ENCODE measurements at regions not wholly inside any gene's neighbourhood (a gene's known extent, or its start where the extent isn't known, plus 50 kb on each side); places are given as distances from the start of the nearest gene placed in this dataset.
"Not testable (repeated sequence)": the region's sequence is repeated elsewhere in the genome, so short reads cannot be mapped to it uniquely, and the experiment has no call there.

DNA sequence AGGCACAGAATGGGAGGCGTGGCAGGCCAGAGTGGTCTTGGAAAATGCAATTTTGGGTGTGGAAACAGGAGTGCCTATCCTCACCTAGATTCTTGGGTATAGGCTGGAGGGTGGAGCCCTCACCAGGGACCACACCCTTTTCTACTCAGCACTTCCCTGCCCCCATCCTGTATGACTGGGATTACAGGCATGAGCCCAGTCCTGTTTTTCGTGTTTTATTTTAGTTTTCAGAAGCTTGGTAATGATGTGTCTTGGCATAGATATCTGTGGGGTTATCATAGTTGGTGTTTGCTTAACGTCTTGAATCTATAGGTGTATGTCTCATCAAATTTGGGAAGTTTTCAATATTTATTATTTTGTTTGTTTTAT lies 248.7 kb upstream of the CBLB start:
- no peak for DNase-seq (ENCODE audit: low read depth in 3 of 3)

DNA sequence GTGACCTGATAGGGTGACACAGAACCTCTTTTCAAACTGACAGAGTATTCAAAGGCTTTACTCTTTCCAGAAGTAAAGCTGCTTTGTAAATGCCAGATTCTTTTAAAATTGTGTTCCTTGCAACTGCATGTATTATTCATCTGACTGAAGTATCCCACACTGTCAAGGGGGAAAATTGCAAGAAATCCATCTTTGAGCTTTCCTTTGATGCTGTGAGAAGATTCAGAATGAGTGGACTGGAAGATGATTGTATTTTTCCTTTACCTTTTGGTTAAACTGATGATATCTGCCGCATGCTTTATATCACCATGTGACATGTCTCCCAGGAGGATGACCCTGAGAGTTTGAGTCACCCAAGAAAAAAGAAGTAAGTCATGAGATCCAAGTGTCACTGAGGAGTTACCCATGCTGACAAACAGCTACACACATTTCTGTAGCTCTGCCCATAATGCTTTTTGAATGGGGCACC lies 250.8 kb upstream of the CBLB start:
- peak in 2 of 3 donors; percentile 2 to 8 for DNase-seq (ENCODE audit: low read depth in 3 of 3)

DNA sequence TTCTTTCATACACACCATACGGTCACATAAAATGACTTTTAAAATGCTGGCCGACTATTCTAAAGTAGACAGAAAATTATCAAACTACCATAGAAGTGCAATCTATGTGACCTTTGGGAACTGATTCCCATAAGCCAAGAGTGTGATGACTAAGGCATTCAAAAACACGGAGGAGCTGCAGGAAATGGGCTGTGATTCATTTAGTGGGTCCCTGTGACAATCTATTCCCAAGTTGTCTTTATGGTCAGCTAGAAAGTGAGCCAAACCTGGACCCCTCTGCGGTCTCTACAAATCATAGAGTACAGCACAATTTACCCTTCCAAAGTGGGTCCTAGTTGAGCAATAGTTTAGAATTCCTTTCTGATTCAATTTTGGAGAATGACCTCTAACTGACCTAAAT lies 251.5 kb upstream of the CBLB start:
- no peak for DNase-seq (ENCODE audit: low read depth in 3 of 3)

DNA sequence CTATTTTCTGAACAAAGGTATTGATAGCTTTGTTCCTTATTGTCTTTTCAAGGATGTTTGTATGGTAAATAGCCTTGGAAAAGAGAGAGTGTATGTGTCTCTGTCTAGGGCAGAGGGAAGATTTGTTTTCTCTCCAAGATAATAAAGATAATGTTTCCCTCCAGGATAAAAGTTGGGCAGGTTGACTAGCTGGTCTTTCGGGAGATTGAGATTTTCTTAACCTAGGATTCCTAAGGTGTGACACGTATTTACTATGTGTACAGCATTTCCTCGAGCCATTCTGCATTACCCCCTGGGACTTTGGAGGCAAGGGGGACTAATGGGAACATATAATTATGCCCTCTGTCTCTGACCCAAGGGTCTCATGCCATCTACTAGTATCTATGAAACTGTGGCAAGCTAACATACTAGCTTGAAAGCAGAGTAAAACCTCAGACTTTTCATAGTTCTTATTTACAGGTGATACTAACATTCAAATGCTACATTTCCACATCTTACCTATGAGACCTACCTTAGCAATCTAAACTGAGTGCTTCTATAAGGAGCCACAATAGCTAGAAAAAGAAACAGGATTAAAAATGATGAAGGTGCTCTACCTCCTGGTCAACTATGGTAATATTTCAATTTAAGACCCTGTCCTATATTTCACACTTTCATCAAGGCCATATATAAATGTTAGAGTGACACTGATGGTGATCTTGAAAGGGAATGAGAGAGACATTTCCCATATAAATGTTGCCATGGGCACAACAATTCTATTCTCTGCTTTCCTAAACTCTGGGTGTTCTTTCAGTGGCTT lies 252.9 kb upstream of the CBLB start:
- DNase-seq (ENCODE audit: low read depth in 3 of 3), result no peak

DNA sequence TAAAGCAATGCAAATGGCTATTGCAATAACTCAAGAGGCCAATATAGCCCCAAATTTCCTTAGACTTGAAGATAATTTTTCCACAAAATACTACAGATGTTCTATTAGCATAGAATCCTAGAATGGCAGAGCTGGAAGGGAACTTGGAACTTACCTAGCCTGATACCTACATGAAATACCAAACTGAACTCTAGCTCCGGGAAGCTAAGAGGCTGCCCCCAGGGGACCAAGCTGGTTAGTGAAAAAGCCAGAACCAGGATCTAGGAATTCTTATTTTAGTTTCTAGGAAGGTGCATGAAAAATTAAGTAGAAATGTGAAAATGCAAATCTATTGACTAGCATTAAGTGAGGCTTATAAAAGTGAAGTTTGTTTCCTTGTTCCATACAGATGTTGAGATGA lies 256.0 kb upstream of the CBLB start:
- no peak for DNase-seq (ENCODE audit: low read depth in 3 of 3)

DNA sequence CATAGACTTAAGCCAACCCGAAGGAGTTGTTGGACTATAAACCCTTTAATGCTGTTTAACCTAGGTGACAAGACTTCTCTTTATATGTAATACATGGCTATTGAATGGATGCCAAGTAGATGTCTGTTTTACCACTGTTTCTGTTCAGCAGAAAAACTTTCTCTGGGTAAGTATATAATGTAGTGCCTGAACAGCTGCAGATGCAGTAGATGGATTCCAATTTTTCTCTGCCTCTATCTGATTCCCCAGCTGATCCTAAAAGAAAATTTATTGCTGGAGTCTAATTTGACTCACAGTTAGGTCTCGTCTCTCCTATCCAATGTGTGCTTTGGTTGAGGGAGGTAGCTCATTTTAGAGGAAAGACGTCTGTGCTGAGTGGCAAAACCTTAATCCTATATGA lies 256.5 kb upstream of the CBLB start:
- DNase-seq (ENCODE audit: low read depth in 3 of 3), result no peak

DNA sequence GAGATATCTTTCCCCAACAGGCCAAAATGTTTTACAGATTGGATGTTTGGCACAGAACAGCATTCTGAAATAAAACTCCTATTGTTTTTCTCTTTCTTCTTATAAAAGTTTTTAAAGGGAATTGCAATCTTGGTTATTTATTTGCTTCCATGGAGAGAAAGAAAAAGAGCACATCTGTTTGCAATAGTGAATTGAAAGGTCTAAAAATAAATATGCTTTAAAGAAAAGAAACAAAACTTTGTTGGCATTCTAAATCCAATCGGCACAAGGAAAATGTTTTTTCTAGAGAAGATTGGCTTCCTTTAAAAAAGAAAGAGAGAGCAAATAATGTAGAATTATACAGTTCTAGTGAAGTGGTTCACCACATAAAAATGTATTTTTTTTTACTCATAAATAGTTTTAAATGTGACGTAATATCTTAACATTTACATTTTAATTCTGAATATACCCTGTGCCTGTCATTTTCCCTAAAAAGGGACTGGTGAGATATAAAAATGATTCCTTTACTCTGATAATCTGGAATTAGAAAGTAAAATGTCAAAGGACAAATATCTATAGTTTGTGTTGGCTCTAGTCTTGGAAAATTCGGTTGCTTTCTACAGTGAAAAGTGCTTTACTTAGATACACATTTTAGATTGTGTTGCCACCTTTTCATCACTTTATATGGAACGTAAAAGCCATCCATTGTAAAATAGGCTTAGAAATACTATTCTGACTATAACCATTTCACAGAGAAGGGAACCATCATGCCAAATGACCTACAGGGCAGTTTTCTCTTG lies 257.4 kb upstream of the CBLB start:
- DNase-seq (ENCODE audit: low read depth in 3 of 3), result no peak

DNA sequence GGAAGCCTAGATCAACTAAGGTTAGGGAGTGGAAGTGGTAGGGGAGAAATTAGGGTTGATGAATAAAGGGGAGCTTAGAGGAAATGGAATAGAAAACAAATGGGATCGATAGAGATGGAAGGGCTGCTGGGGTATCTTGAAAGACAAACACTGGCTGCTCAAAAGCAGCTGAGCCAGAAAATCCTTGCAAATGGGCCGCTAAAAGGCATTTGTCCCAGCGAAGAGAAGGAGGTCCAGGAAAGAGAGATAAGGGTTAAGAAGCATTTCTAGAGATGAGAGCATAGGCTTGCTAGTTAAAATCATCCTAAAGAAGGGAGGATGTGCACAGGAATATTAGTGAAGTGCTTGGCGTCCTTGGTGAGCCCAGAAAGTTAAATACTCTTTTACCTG lies 258.0 kb upstream of the CBLB start:
- DNase-seq (ENCODE audit: low read depth in 3 of 3), result no peak

DNA sequence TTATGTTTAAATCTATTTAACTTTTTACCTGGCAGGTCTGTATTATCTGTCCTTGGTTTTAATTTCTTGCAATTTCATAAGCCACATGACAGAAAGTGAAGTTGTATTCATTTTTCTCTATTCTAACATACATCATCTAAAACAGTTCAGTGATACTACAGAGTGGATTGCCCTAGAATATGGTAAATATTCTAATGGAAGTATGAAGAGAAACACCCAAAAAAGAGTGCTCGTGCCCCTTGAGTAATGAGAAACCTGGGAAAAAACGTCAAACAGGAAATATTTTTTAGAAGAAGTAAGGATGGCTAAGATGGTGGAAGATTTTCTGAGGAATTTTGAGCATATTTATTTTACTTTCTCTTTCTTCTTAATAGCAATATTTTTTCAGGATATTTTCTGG lies 261.1 kb upstream of the CBLB start:
- DNase-seq (ENCODE audit: low read depth in 3 of 3), result no peak

DNA sequence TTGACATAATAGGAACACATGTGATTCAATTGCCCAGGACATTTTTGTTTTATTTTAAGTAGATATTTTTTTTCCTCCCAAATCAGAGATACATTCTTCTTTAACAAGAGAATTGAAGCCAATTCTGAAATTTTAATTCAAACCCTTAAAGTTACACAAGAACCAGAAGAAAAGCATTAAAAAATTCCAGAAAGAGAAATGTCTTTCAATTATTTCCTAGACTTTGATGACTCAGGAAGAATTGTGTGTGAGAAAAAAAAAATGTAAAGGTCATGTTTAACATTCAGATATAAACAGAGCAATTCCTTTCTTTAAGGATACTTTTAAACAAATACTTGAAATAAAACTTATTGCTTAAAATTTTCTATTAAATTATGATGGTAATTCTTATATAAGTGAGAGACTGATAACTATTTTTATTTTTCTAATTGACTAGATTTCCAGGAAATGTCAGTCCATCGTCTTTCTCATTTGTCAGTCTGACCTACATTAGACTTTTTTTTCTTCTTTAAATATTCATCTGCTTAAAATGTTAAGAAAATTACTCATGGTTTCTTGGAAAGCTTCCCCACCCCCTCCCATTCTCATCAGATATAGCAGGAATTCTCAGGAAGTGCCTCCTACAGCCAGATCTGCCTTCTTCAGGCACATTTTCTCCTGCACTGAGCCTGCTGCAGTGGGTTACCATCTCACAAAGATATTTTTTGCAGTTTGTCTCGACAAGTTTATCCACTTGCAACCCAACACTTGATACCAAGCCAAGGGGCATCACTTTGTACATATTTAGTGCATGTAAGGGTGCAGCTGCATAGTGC lies 261.8 kb upstream of the CBLB start:
- no peak for DNase-seq (ENCODE audit: low read depth in 3 of 3)

DNA sequence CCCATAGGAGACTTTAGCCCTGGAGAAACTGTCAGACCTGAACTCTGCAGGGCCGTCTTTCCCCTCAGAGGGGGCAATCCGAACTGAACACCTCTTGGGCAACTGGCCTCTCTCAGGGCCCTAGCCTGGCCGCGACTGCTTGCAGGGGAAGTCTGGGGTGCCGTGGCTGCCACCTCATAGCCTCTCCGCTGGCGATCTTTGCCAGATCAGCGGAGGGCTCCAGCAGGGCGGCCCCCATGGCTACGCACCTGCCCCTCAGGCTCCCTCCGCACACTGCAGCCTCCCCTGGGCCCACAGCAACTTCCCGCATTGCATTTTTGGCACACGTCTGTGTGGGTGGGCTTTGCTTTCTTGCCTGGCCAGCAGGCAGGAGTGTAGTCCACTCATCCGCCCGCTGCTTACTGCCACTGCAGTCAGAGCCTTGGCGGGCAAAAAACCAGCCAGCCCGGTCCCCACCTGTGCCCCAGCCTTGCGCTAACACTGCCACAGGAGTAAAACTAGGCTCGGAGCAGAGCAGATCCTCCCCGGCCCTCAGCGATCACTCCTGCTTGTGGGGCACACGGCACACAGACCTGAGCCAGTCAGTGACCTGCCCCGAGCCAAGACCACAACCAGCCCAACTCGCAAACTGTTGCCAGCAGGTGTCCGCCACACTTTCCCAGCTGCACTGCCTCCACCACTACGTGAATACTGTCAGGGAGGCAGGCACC lies 266.8 kb upstream of the CBLB start:
- no peak for DNase-seq (ENCODE audit: low read depth in 3 of 3)

DNA sequence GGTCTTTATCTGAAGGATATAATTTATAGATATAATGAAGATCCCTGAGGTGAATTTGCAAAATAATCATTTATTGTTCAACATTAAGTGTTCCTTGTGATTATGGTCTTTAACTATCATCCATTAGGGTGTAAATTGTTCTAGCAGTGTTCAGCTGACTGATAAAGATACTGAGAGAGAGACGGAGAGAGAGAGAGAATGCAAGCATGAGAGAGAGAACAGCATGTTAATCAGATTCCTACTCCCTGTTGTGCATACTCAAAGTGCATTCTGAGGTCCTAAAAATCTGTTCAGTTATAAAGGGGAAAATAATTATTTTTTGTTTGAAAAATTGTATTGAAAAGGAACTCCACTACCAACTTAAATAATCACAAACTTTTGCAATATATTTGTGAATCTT lies 271.0 kb upstream of the CBLB start:
- no peak for DNase-seq (ENCODE audit: low read depth in 3 of 3)

DNA sequence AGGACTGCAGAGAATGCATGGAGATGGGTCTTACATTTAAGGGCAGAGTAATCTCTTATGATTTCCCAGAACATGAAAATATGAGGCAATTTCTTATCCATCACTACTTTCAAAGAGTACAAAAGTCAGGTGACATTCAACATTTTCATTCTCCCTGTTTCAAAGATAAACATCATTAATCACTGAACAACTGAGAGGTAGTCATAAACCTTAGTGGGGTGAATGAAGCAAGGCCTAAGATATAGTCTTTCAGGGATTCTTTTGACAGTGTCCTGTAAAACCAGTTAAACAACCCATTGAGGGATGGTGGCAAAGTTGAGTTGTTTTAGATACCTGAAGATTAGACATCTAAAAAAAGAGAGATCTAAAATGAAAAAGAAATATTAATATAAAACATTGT lies 271.6 kb upstream of the CBLB start:
- DNase-seq (ENCODE audit: low read depth in 3 of 3), result no peak

DNA sequence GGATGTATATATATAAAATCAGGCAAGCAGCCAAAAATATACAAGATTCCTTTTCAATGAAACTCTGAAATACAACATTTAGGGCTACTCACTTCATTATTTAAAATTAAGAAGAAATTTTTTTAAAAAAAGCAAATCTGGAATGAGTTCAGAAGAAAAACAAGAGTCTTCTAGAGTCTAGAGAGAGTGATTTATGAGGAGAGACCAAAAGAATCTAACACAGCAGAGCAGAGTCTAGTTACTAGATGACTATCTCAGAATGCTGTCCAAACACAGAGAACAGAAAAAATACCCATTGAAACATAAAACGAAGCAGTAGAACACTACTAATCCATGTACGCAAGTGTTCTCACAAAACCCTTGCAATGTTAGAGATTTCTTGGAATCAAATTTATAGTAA lies 275.2 kb upstream of the CBLB start:
- no peak for DNase-seq (ENCODE audit: low read depth in 3 of 3)

DNA sequence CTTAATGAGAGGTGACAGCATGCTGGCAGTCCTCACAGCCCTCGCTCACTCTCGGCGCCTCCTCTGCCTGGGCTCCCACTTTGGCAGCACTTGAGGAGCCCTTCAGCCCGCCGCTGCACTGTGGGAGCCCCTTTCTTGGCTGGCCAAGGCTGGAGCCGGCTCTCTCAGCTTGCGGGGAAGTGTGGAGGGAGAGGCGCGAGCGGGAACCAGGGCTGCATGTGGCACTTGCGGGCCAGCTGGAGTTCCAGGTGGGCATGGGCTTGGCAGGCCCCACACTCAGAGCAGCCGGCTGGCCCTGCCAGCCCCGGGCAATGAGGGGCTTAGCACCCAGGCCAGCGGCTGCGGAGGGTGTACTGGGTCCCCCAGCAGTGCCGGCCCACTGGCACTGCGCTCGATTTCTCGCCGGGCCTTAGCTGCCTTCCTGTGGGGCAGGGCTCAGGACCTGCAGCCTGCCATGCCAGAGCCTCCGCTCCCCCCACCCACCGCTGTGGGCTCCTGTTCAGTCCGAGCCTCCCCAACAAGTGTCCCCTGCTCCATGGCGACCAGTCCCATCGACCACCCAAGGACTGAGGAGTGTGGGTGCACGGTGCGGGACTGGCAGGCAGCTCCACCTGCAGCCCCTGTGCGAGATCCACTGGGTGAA lies 279.7 kb upstream of the CBLB start:
- not testable (repeated sequence) for DNase-seq (ENCODE audit: low read depth in 3 of 3)

DNA sequence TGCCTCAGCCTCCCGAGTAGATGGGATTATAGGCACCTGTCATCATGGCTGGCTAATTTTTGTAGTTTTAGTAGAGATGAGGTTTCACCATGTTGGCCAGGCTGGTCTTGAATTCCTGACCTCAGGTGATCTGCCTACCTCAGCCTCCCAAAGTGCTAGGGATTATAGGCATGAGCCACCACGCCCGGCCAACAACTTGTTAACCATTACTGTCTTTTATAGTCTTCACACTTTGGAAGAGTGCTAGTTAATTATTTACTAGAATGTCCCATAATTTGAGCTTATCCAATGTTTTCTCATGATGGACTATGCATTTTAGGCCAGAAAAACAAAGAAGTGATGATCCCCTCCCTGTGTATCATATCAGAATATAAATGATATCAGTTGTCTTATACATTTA lies 288.6 kb upstream of the CBLB start:
- no peak for DNase-seq (ENCODE audit: low read depth in 3 of 3)

DNA sequence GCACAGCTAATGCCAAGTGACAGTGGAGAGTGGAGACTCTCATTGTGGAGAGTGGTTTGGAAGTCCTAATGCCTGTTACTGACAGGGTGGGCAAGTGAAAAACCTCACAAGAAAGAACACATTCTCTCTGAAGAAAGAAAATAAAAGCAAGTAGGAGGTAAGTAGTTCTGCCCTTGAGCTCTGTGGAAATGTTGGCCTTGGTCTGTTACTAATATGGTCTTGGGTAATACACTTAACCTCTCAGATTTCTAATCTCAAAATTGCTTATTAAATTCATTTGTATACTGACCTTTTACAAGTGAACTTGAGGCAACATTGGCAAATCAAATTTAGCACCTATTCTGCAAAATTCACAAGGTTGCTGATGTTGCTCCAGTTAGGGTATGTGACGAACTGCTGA lies 291.6 kb upstream of the CBLB start:
- no peak for DNase-seq (ENCODE audit: low read depth in 3 of 3)

DNA sequence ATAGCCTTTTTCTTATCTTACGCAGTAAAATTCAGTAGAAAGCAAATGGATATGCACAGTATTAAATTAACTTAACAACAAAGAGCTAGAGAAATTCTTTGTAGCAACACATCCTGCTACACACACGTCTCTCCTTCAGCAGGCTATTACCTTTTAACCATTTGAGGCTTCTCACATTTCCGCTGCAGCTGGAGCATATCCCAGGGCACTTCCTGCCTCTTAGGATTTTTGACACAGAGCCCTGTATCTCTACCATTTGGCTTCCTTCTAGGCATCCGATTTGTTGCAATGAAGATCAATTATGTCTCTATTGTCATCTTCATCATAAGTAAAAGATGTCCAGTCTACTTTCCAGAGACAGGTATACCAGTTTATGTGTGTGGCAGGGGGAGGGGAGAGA lies 292.4 kb upstream of the CBLB start:
- no peak for DNase-seq (ENCODE audit: low read depth in 3 of 3)

DNA sequence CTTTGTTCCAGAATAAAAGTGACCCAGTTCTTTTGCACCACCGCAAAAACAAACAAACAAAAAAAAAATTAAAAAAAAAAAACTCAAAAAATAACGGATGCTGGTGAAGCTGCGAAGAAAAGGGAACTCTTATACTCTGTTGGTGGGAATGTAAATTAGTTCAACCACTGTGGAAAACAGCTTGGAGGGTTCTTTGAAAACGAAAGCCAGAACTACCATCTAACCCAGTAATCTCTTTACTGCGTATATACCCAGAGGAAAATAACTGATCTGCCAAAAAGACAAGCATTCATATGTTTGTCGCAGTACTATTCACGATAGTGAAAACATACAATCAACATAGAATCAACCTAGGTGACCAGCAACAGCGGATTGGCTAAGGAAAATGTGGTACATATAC lies 298.9 kb upstream of the CBLB start:
- no peak for DNase-seq (ENCODE audit: low read depth in 3 of 3)

DNA sequence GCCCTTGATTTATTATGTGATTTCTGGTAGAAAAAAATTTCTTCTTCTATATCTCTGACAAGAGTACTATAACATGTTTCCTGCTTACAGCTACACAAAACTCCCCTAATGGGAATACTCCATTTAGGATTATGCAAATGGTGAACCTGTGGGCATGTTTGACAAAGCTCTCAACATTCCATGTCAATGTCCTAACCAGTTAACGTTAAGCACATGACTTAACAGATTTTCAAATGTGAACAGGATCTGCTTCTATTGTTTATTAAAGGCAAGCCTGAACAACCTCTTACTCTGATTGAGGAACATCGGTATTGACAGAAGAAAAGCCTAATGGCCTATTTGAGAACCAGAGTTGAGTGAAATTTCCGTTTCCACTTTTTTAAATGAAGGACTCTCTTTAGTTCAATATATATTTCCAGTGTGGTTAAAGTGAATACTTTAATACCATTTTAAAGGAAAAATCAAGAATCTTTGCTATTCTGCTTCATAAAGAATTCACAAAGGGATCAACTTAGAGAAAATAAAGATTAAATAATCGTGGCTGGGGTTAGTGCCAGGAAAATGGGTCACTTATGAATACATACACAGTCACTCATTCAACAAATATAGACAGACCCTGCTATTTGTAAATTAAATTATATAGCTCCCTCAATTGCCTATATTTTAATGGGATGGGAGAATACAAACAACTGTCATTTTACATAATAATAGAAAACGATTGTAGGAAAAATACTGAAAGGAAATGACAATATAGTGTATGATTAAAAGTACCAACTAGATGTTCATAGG lies 300.3 kb upstream of the CBLB start:
- DNase-seq (ENCODE audit: low read depth in 3 of 3), result no peak

DNA sequence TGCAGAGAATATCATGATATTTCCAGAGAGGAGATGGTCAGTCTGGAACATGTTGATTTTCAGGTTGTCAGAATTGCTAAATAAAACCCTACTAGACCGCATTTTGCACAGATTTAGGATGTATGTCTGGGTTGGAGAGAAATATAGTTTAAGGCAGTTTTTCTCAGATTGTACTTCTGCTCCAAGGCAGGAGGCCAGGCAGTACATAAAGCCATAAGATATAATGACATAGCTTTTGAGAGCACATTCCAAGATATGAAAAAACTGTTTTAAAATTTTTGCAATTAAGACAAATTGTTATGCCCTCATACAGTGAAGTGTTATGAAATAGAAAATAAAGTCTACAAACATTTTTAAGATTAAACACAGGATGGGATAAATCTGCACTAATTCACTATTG lies 301.8 kb upstream of the CBLB start:
- DNase-seq (ENCODE audit: low read depth in 3 of 3), result no peak
